ENCODE measurements at regions not wholly inside any gene's neighbourhood (a gene's known extent, or its start where the extent isn't known, plus 50 kb on each side); places are given as distances from the start of the nearest gene placed in this dataset.
"Not testable (repeated sequence)": the region's sequence is repeated elsewhere in the genome, so short reads cannot be mapped to it uniquely, and the experiment has no call there.

DNA sequence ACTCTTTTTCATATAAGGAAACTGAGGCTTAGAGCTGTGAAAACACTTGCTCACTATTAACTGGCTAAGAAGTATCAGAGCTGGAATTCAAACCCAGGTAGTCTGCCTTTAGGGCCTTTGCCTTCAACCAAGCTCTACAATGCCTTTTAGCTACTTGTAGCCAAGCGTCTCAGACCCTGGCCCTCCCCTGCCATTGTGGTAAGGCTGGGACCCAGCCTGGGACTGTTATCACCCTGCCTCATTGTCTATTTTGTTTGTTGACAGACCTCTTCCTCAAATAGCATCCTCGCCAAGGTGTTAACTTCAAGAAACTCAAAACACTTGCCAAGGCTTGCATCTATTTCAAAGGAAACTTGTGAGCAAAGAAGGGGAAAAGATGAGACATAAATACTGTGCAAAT lies 76.7 kb upstream of the CD28 start:
- POLR2A ChIA-PET: no interaction called here
- Histone ChIP-seq H3K4me1 (ENCODE audit: control extremely low read depth in 1 of 4, control insufficient read depth in 4 of 4, insufficient read depth in 4 of 4, low read length in 3 of 4) (no peaks in the 10 kb centered on the region), H3K27ac (ENCODE audit: insufficient read depth in 1 of 2, low read depth in 1 of 2, low read length in 2 of 2, poor library complexity in 1 of 2, severe bottlenecking in 2 of 2) (no peak overlapping the region), H3K9me3 (ENCODE audit: control extremely low read depth in 1 of 5, control insufficient read depth in 4 of 5, insufficient read depth in 2 of 5, low read depth in 1 of 5, low read length in 4 of 5) (peaks cover 0 to 2% (median 0%) of the 10 kb centered on the region in 5 experiments), H3K4me3 (ENCODE audit: control insufficient read depth in 1 of 7, extremely low read depth in 1 of 7, insufficient read depth in 4 of 7, low read depth in 2 of 7, low read length in 6 of 7) (no peak overlapping the region), H3K36me3 (ENCODE audit: control insufficient read depth in 4 of 4, insufficient read depth in 4 of 4, low read length in 3 of 4) (no peaks in the 10 kb centered on the region), H3K27me3 (replicated peaks in 2 of 5; ENCODE audit: control insufficient read depth in 4 of 5, insufficient read depth in 5 of 5, low read length in 4 of 5) (no peaks in the 10 kb centered on the region)
- WGBS (ENCODE audit: insufficient coverage): 85% methylated on average over 1 of the region's 2 CpGs
- CTCF ChIA-PET: interaction anchor here (1.2 to 1.4 kb wide), 2 partner anchors 8 to 33 kb away, joined by 3 to 4 read pairs; no protein-coding TSS in a partner anchor
- no peak for DNase-seq

DNA sequence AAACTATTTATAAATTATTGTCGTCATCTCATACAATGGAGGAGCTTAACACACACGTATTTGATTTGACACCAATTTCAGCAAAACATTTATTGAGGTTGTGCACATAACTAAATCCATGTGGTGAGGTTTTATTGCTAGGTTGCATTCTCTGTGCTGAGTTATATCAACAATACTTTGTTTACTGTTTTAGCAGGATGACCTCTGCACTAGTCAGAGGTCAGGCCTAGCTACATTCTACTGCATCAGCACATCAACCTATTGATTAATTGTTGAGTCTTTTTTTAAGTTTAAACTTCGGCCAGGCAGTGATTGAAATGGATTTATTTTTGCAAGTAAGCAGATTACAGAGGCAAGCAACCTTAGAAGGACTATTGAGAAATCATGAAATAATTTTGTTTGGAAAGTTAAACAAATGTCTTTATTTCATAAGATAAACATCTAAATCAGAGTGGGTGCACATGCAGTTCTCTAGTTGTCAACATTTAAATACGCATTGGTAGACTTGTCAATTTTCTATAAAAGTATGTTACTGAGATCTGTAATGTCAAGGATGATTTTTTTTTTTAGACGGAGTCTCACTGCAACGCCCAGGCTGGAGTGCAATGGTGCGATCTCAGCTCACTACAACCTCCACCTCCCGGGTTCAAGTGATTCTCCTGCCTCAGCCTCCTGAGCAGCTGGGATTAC lies 75.2 kb upstream of the CD28 start:
- Histone ChIP-seq H3K4me1 (ENCODE audit: control extremely low read depth in 1 of 4, control insufficient read depth in 4 of 4, insufficient read depth in 4 of 4, low read length in 3 of 4) (no peaks in the 10 kb centered on the region), H3K9me3 (ENCODE audit: control extremely low read depth in 1 of 5, control insufficient read depth in 4 of 5, insufficient read depth in 2 of 5, low read depth in 1 of 5, low read length in 4 of 5) (peaks cover 0 to 2% (median 0%) of the 10 kb centered on the region in 5 experiments), H3K27me3 (replicated peaks in 2 of 5; ENCODE audit: control insufficient read depth in 4 of 5, insufficient read depth in 5 of 5, low read length in 4 of 5) (no peaks in the 10 kb centered on the region), H3K27ac (ENCODE audit: insufficient read depth in 1 of 2, low read depth in 1 of 2, low read length in 2 of 2, poor library complexity in 1 of 2, severe bottlenecking in 2 of 2) (no peak overlapping the region), H3K4me3 (ENCODE audit: control insufficient read depth in 1 of 7, extremely low read depth in 1 of 7, insufficient read depth in 4 of 7, low read depth in 2 of 7, low read length in 6 of 7) (no peak overlapping the region), H3K36me3 (ENCODE audit: control insufficient read depth in 4 of 4, insufficient read depth in 4 of 4, low read length in 3 of 4) (no peaks in the 10 kb centered on the region)
- ChIA-PET CTCF (no interaction called here), POLR2A (no interaction called here)
- 100% methylated on average over 3 of the region's 8 CpGs for WGBS (ENCODE audit: insufficient coverage)
- DNase-seq: no peak

DNA sequence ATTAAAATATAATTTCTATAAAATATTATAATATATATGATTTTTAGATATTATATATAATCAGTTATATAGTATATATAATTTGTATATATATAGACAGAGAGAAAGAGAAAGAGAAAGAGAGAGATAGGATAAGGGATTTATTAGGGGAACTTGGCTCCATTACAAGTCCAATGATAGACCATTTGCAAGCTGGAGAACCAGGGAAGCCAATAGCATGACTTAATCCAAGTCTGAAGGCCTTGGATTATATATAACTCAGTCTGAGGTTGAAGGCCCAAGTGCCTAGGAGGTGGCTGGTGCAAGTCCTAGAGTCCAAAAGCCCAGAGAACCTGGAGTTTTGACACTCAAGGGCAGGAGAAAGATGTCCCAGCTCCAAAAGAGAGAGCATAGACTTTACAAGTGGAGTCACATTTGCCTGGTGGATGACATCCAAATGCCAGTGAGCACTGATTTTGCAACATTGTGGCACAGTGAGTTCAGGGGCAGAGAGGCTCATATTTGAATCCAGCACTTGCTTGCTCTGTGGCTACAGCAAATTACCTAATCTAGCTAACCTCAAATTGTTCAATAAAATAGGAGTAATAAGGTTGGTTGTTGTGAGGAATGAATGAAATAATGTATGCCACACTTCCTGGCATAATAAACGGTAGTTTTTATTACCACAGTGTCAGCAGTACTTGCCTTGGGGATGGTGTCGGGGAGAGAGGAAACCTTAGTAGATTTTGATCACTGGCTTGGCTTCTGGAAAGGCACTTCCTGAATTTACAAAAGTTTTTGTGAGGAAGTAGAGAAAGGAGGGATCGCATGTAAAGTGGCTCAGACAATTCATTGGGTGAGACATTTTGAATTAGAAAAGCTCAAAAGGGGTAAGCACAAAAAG lies 69.6 kb upstream of the CD28 start:
- Histone ChIP-seq H3K4me3 (ENCODE audit: control insufficient read depth in 1 of 7, extremely low read depth in 1 of 7, insufficient read depth in 4 of 7, low read depth in 2 of 7, low read length in 6 of 7) (no peak overlapping the region), H3K36me3 (ENCODE audit: control insufficient read depth in 4 of 4, insufficient read depth in 4 of 4, low read length in 3 of 4) (no peaks in the 10 kb centered on the region), H3K4me1 (ENCODE audit: control extremely low read depth in 1 of 4, control insufficient read depth in 4 of 4, insufficient read depth in 4 of 4, low read length in 3 of 4) (peaks cover 5 to 19% (median 11%) of the 10 kb centered on the region in 4 experiments), H3K9me3 (ENCODE audit: control extremely low read depth in 1 of 5, control insufficient read depth in 4 of 5, insufficient read depth in 2 of 5, low read depth in 1 of 5, low read length in 4 of 5) (peaks cover 0 to 2% (median 0%) of the 10 kb centered on the region in 5 experiments), H3K27me3 (replicated peaks in 2 of 5; ENCODE audit: control insufficient read depth in 4 of 5, insufficient read depth in 5 of 5, low read length in 4 of 5) (no peaks in the 10 kb centered on the region), H3K27ac (ENCODE audit: insufficient read depth in 1 of 2, low read depth in 1 of 2, low read length in 2 of 2, poor library complexity in 1 of 2, severe bottlenecking in 2 of 2) (no peak overlapping the region)
- CTCF ChIA-PET: interaction anchor here (1.1 kb wide), 1 partner anchor 8 kb away, joined by 4 read pairs; no protein-coding TSS in a partner anchor
- peak in 2 of 3 donors; percentile 31 to 36 for DNase-seq
- POLR2A ChIA-PET: interaction anchor here (0.6 kb wide), 1 partner anchor 16 kb away, joined by 4 read pairs; no protein-coding TSS in a partner anchor
- WGBS (ENCODE audit: insufficient coverage): 14% methylated on average over 2 of the region's 3 CpGs

DNA sequence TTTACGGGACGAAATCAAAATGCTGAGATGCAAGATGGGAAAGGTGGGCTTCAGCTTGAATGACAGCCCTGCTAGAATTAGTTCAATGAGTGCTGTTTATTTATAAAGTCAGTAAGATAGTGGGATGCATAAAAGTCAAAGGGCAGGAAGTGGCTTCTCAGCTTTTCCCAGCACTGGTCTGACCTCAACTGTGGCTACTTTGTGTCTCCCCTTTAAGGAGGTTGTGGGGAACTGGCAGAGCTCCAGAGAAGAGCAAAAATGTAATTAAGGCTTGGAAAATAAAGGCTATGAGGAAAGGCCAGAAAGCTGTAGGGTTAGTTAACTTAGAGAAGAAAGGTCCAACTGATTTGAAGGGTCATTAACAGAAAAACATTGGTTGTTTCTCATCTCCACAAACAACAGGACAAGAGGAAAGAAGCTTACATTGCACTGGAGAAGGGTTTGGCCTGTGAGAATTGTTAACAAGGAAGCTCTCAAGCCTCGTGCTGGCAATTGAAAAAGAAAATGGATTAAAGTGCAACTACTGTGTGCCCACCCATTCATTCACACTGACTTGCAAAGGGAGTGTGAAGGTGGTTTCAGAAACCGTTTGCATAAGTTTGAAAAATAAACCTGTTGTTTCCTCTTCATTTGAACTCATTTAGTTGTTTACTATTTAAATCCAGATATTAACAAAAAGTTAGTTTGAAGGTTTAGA lies 68.8 kb upstream of the CD28 start:
- WGBS (ENCODE audit: insufficient coverage): 96% methylated on average over 2 of the region's 4 CpGs
- H3K9me3 ChIP-seq (ENCODE audit: control extremely low read depth in 1 of 5, control insufficient read depth in 4 of 5, insufficient read depth in 2 of 5, low read depth in 1 of 5, low read length in 4 of 5): peaks cover 0 to 2% (median 0%) of the 10 kb centered on the region in 5 experiments
- no peaks in the 10 kb centered on the region for H3K36me3 ChIP-seq (ENCODE audit: control insufficient read depth in 4 of 4, insufficient read depth in 4 of 4, low read length in 3 of 4)
- no peaks in the 10 kb centered on the region for H3K27me3 ChIP-seq (replicated peaks in 2 of 5; ENCODE audit: control insufficient read depth in 4 of 5, insufficient read depth in 5 of 5, low read length in 4 of 5)
- ChIA-PET POLR2A (interaction anchor here (0.6 kb wide), 1 partner anchor 15 kb away, joined by 4 read pairs; no protein-coding TSS in a partner anchor), CTCF (interaction anchor here (1.1 kb wide), 1 partner anchor 8 kb away, joined by 4 read pairs; no protein-coding TSS in a partner anchor)
- no peak overlapping the region for H3K27ac ChIP-seq (ENCODE audit: insufficient read depth in 1 of 2, low read depth in 1 of 2, low read length in 2 of 2, poor library complexity in 1 of 2, severe bottlenecking in 2 of 2)
- H3K4me1 ChIP-seq (ENCODE audit: control extremely low read depth in 1 of 4, control insufficient read depth in 4 of 4, insufficient read depth in 4 of 4, low read length in 3 of 4): peaks cover 5 to 19% (median 11%) of the 10 kb centered on the region in 4 experiments
- no peak for DNase-seq
- no peak overlapping the region for H3K4me3 ChIP-seq (ENCODE audit: control insufficient read depth in 1 of 7, extremely low read depth in 1 of 7, insufficient read depth in 4 of 7, low read depth in 2 of 7, low read length in 6 of 7)

GRCh38 chr2:203641865-203642264 lies 64.6 kb upstream of the CD28 start:
- CTCF ChIA-PET: interaction anchor here (0.9 kb wide), 1 partner anchor 173 kb away, joined by 4 read pairs; no protein-coding TSS in a partner anchor
- peaks cover 5 to 15% (median 9%) of the 10 kb centered on the region in 4 experiments for H3K4me1 ChIP-seq (ENCODE audit: control extremely low read depth in 1 of 4, control insufficient read depth in 4 of 4, insufficient read depth in 4 of 4, low read length in 3 of 4)
- H3K4me3 ChIP-seq (ENCODE audit: control insufficient read depth in 1 of 7, extremely low read depth in 1 of 7, insufficient read depth in 4 of 7, low read depth in 2 of 7, low read length in 6 of 7); POLR2A ChIA-PET; H3K36me3 ChIP-seq (ENCODE audit: control insufficient read depth in 4 of 4, insufficient read depth in 4 of 4, low read length in 3 of 4); H3K27me3 ChIP-seq (replicated peaks in 2 of 5; ENCODE audit: control insufficient read depth in 4 of 5, insufficient read depth in 5 of 5, low read length in 4 of 5); H3K27ac ChIP-seq (ENCODE audit: insufficient read depth in 1 of 2, low read depth in 1 of 2, low read length in 2 of 2, poor library complexity in 1 of 2, severe bottlenecking in 2 of 2); DNase-seq; H3K9me3 ChIP-seq (ENCODE audit: control extremely low read depth in 1 of 5, control insufficient read depth in 4 of 5, insufficient read depth in 2 of 5, low read depth in 1 of 5, low read length in 4 of 5): not testable (repeated sequence)
- WGBS (ENCODE audit: insufficient coverage): 99% methylated on average over 20 of the region's 23 CpGs

DNA sequence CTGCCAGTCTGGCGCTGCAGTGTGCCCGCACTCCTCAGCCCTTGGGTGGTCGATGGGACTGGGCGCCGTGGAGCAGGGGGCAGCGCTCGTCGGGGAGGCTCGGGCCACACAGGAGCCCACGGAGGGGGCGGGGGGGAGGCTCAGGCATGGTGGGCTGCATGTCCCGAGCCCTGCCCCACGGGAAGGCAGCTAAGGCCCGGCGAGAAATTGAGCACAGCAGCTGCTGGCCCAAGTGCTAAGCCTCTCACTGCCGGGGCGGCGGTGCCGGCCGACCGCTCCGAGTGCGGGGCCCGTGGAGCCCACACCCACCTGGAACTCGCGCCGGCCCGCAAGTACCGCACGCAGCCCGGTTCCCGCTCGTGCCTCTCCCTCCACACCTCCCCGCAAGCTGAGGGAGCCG lies 63.6 kb upstream of the CD28 start:
- WGBS (ENCODE audit: insufficient coverage): 98% methylated on average over 31 of the region's 35 CpGs

More for the DNA sequence above, 63.6 kb upstream of the CD28 start:
- DNase-seq; H3K36me3 ChIP-seq (ENCODE audit: control insufficient read depth in 4 of 4, insufficient read depth in 4 of 4, low read length in 3 of 4); H3K27me3 ChIP-seq (replicated peaks in 2 of 5; ENCODE audit: control insufficient read depth in 4 of 5, insufficient read depth in 5 of 5, low read length in 4 of 5); POLR2A ChIA-PET; H3K27ac ChIP-seq (ENCODE audit: insufficient read depth in 1 of 2, low read depth in 1 of 2, low read length in 2 of 2, poor library complexity in 1 of 2, severe bottlenecking in 2 of 2); H3K9me3 ChIP-seq (ENCODE audit: control extremely low read depth in 1 of 5, control insufficient read depth in 4 of 5, insufficient read depth in 2 of 5, low read depth in 1 of 5, low read length in 4 of 5); H3K4me1 ChIP-seq (ENCODE audit: control extremely low read depth in 1 of 4, control insufficient read depth in 4 of 4, insufficient read depth in 4 of 4, low read length in 3 of 4); H3K4me3 ChIP-seq (ENCODE audit: control insufficient read depth in 1 of 7, extremely low read depth in 1 of 7, insufficient read depth in 4 of 7, low read depth in 2 of 7, low read length in 6 of 7): not testable (repeated sequence)
- CTCF ChIA-PET: interaction anchor here (0.9 kb wide), 1 partner anchor 172 kb away, joined by 4 read pairs; no protein-coding TSS in a partner anchor

Measured in common myeloid progenitor, CD34-positive (primary cell).